ENCODE measurements at regions not wholly inside any gene's neighbourhood (a gene's known extent, or its start where the extent isn't known, plus 50 kb on each side); places are given as distances from the start of the nearest gene placed in this dataset.
A peak's percentile ranks its signal among the peaks of the same experiment; 100 is the strongest.

DNA sequence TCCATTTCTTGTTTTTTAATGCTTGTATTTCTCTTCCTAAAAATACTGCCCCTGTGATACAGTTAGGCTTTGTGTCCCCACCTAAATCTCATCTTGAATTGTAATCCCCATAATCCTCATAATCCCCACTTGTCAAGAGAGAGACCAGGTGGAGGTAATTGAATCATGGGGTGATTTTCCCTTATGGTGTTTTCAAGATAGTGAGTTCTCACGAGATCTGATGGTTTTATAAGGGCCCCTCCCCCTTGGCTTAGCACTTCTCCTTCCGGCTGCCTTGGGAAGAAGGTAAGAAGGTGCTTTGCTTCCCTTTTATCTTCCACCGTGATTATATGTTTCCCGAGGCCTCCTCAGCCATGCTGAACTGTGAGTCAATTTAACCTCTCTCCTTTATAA is 227.4 kb downstream of the MAN2A1 start:
- H3K4me3 Mint-ChIP-seq, result no peak overlapping the region
- H3K27me3 Mint-ChIP-seq, result no peaks in the 10 kb centered on the region
- no peak overlapping the region for H3K27ac Mint-ChIP-seq
- peaks cover 0 to 16% (median 2%) of the 10 kb centered on the region in 7 donors for H3K9me3 Mint-ChIP-seq
- no peaks in the 10 kb centered on the region for H3K36me3 Mint-ChIP-seq
- ATAC-seq (ENCODE audit: low read depth in 2 of 2), result no peak
- H3K4me1 Mint-ChIP-seq, result no peaks in the 10 kb centered on the region
- no peak for DNase-seq

DNA sequence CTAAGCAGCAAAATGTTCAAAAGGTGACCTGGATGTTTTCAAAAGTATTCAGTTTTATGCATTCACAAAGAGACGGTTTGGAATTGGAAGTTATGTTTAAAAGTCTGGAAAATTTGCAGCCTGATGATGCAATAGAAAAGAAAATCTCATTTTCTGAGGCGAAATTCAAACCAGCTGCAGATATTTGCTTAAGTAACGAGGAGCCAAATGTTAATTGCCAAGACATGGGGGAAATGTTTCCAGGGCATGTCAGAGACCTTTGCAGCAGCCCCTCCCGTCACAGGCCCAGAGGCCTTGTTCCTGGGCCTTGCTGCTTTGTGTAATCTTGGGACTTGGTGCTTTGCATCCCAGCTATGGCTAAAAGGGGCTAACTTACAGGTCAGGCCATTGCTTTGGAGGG is 228.2 kb downstream of the MAN2A1 start:
- Mint-ChIP-seq H3K4me1 (no peaks in the 10 kb centered on the region), H3K4me3 (no peak overlapping the region), H3K27ac (no peak overlapping the region), H3K27me3 (no peaks in the 10 kb centered on the region), H3K9me3 (peaks cover 0 to 16% (median 2%) of the 10 kb centered on the region in 7 donors), H3K36me3 (no peaks in the 10 kb centered on the region)
- DNase-seq (no peak), ATAC-seq (ENCODE audit: low read depth in 2 of 2) (no peak)

DNA sequence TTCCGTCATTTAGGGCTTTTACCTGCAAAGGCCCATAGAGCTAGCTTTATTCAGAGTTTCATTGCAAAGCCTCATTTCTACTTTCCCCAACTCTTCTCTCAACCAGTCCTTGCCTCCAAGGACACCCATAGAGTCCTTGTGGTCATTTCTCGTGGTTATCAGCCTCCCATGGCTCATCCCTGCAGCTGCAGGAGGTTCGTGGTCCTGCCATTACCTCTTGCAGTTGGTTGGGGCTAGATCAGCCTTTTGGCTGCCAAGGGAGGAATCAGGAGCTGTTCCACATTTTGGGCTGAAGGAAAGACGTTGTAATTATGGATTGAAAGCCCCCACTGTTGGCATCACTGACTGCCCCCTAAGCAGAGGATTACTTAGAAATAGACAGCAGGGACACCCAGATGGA is 231.0 kb downstream of the MAN2A1 start:
- Mint-ChIP-seq H3K27me3 (peaks cover 0 to 6% (median 0%) of the 10 kb centered on the region in 3 donors), H3K4me3 (no peak overlapping the region), H3K4me1 (no peaks in the 10 kb centered on the region), H3K27ac (no peak overlapping the region), H3K36me3 (no peaks in the 10 kb centered on the region), H3K9me3 (peaks cover 0 to 16% (median 2%) of the 10 kb centered on the region in 7 donors)
- ATAC-seq (ENCODE audit: low read depth in 2 of 2), result no peak
- no peak for DNase-seq

DNA sequence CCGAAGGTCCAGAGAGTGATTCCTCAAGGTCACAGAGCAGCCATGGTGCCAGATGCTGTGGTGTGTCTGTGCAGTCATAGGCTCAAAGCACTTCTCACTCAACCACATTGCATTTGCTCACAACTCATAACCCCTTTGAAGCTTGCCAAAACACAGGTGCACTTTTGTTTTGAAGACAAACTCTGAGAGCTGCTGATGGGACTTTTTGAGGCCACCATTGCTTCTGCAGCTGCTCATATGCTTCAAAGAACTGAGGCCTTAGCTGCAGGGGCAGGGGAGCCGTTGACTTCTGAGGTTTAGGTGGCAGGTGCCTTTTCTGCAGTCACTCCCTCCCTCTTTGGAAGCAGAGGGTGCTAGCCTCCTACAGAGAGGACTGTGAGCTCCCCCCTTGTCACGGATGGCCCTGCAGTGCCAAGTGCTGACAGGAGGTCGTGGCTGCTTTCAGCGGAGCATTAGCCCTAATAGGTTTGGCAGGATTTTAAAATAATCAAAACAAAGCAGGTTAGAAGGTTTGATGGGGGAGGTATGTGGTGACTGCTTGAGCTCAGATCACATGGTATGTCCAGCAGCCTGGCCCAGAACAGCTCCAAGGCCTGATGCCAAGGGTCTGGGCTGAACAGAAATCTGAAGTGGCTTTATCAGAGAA is 232.1 kb downstream of the MAN2A1 start:
- H3K4me3 Mint-ChIP-seq, result peak overlapping the region in 1 of 8 donors; percentile 55
- no peak for DNase-seq
- no peak overlapping the region for H3K27ac Mint-ChIP-seq
- H3K27me3 Mint-ChIP-seq, result peaks cover 0 to 6% (median 0%) of the 10 kb centered on the region in 3 donors
- H3K4me1 Mint-ChIP-seq, result no peaks in the 10 kb centered on the region
- no peaks in the 10 kb centered on the region for H3K36me3 Mint-ChIP-seq
- H3K9me3 Mint-ChIP-seq, result peaks cover 0 to 16% (median 2%) of the 10 kb centered on the region in 7 donors
- ATAC-seq (ENCODE audit: low read depth in 2 of 2), result peak in 1 of 2 donors; percentile 23

DNA sequence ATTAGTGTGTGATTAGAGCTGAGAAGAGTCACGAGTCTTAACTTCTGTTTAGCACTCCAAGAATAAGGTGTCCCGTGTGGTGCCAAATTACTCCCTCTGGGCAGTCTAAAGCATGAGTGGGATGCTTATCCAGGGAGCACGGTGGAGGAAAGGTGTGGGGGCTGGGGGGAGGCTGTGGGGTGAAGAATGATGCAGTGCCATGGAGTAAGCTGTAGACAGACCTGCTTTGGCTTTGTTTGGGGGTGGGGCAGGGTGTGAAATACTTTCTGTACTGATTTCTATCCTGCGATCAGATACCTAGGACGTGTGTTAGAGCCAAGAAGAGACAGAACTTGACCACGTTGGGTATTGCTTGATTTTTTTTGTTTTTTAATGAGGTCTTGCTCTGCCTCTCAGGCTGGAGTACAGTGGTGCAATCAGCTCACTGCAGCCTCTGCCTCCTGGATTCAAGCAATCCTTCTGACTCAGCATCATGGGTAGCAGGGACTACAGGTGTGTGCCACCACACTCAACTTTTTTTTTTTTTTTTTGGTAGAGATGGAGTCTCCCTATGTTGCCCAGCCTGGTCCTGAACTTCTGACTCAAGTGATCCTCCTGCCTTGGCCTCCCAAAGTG is 232.8 kb downstream of the MAN2A1 start:
- DNase-seq, result no peak
- Mint-ChIP-seq H3K9me3 (peaks cover 0 to 15% (median 2%) of the 10 kb centered on the region in 7 donors), H3K4me3 (peak overlapping the region in 1 of 8 donors; percentile 55), H3K4me1 (no peaks in the 10 kb centered on the region), H3K27me3 (peaks cover 0 to 6% (median 0%) of the 10 kb centered on the region in 3 donors), H3K27ac (peak overlapping the region in 1 of 6 donors; percentile 23), H3K36me3 (no peaks in the 10 kb centered on the region)
- no peak for ATAC-seq (ENCODE audit: low read depth in 2 of 2)

DNA sequence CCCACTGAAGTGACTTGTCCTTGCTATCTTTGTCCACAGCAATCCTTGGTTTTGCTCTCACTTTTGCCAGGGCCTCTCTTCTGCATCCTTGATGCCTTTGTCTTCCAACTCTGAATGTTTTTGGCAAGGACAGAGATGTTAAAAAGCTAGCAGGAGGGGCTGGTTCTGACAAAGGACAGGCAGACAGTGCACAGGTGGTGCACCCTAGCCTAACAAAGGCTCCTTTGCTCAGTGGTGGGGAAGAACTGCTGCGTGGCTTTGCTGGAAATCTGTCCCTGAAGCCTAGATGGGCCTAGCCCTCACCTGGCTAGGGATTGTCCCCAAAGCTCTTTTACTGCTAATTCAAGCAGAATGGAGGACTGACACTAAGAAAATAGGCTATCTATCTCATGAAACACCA is 233.5 kb downstream of the MAN2A1 start:
- no peaks in the 10 kb centered on the region for H3K36me3 Mint-ChIP-seq
- no peak overlapping the region for H3K27ac Mint-ChIP-seq
- ATAC-seq (ENCODE audit: low read depth in 2 of 2), result no peak
- H3K4me3 Mint-ChIP-seq, result no peak overlapping the region
- no peak for DNase-seq
- peaks cover 0 to 6% (median 0%) of the 10 kb centered on the region in 3 donors for H3K27me3 Mint-ChIP-seq
- no peaks in the 10 kb centered on the region for H3K4me1 Mint-ChIP-seq
- H3K9me3 Mint-ChIP-seq, result peaks cover 0 to 8% (median 0%) of the 10 kb centered on the region in 7 donors

DNA sequence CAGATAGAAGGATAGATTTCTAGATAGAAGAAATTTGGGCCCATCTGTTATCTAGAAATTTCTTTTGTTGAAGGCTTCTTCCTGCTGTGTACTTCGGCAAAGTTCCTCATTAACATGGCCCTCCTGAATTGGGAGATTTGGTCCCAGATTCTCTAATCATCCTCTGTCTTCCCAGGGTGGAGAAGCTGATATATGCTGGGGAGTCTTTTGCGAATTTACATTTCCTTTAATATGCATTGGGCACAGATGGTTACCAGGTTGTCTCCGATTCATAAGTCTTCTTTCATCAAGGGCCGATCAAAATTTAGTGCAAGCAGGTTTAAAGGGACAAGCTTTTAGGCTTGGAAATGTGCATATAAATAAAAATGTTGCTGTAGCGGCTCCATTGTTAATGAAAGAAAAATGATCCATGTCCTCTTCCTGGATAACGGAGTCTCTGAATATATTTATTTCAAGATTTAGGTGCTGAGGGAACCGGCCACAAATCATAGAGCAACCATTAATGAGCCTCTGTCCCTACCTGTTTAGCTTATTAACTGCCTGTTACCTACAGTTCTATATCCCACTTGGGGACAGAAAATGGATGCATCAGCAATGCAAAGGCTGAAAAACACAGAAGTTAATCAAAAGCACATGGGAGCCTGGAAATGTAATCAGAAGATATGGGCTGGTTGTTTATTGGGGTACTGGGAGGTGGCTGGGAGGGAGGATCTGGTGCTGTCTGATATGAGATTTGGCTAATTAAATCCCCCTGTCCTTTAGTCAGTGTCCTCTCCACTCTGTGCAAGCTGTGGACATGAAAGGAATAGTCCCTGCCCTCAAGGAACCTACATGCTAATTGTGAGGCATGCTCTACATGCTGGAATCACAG is 234.7 kb downstream of the MAN2A1 start:
- Mint-ChIP-seq H3K4me3 (no peak overlapping the region), H3K36me3 (no peaks in the 10 kb centered on the region), H3K4me1 (no peaks in the 10 kb centered on the region), H3K27me3 (peaks cover 0 to 6% (median 0%) of the 10 kb centered on the region in 3 donors), H3K27ac (no peak overlapping the region), H3K9me3 (peaks cover 0 to 2% (median 0%) of the 10 kb centered on the region in 7 donors)
- ATAC-seq (ENCODE audit: low read depth in 2 of 2), result no peak
- no peak for DNase-seq

DNA sequence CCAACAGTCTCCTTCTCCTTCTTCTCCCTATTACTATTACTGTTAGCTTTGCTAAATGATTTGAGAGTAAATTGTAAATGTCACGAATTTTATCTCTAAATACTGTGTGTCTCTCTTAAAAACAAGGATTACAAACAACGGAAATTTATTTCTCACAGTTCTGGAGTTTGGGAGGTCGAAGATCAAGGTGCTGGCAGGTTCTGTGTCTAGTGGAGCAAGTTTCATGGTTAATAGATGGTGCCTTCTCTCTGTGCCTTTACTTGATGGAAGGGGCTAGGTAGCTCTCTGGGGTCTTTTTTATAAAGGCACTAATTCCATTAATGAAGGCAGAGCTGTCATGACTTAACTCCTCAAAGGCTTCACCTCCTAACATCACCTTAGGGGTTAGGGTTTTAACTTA is 237.9 kb downstream of the MAN2A1 start:
- Mint-ChIP-seq H3K36me3 (no peaks in the 10 kb centered on the region), H3K4me3 (no peak overlapping the region), H3K4me1 (peaks cover 0 to 6% (median 0%) of the 10 kb centered on the region in 3 donors), H3K9me3 (no peaks in the 10 kb centered on the region), H3K27me3 (peaks cover 0 to 14% (median 11%) of the 10 kb centered on the region in 3 donors), H3K27ac (no peak overlapping the region)
- ATAC-seq (ENCODE audit: low read depth in 2 of 2) (no peak), DNase-seq (no peak)

DNA sequence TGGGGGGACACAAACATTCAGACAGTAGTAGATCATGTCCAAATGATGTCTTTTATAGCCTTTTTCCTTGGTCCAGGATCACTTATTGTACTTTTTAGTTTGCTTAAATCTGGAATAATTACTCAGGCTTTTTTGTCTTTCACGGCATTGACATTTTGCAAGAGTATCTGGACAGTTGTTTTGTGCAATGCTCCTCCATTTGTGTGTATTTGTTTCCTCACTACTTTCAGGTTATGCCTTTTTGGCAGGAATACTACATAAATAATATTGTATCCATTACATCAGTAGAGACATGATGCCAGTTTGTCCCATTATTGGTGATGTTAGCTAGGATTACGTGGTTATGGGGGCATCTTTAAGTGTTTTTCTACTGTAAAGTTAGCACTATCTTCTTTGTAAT is 238.3 kb downstream of the MAN2A1 start:
- no peak for ATAC-seq (ENCODE audit: low read depth in 2 of 2)
- H3K27me3 Mint-ChIP-seq, result peaks cover 0 to 15% (median 14%) of the 10 kb centered on the region in 3 donors
- no peaks in the 10 kb centered on the region for H3K9me3 Mint-ChIP-seq
- DNase-seq, result no peak
- no peak overlapping the region for H3K27ac Mint-ChIP-seq
- H3K4me3 Mint-ChIP-seq, result no peak overlapping the region
- H3K36me3 Mint-ChIP-seq, result no peaks in the 10 kb centered on the region
- peaks cover 0 to 6% (median 0%) of the 10 kb centered on the region in 3 donors for H3K4me1 Mint-ChIP-seq

DNA sequence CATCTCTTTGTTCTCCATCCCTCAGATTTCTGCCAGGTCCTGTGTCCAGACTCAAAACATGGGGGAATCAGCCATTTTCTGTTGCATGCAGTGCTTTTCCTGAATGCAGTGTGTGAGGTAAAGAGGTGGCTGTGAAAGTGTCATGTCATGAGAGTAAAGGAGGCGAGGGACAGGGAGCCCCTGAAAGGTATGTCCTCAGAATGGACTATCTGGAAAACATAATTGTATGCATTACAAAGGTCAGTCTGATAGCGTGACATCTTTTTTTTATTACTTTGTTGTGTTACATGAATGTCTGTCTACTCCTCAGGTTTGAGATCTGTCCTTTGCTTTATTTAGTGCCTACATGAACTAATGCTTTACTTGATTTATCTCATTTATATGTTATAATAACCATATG is 239.1 kb downstream of the MAN2A1 start:
- Mint-ChIP-seq H3K4me1 (peaks cover 0 to 6% (median 0%) of the 10 kb centered on the region in 3 donors), H3K36me3 (no peaks in the 10 kb centered on the region), H3K27me3 (peaks cover 0 to 19% (median 14%) of the 10 kb centered on the region in 3 donors), H3K9me3 (no peaks in the 10 kb centered on the region), H3K4me3 (no peak overlapping the region), H3K27ac (no peak overlapping the region)
- ATAC-seq (ENCODE audit: low read depth in 2 of 2) (no peak), DNase-seq (no peak)

DNA sequence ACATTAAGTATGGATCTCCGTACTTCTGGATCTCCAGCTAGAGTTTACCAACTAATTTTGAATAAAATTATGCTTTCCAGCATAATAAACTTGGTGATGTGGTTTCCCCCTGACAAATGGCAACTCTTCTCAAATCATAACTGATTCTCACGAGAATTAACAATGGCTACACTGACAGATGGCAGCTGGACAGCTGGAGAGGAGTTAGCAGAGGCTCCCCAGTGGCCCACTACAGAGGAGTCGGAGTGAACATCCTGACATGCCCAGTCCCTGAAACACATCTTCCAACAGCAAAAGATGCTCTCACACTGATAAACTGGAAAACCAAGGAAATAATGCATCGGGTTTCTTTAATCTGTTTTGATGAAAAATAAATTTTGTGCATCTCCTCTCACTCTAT is 239.6 kb downstream of the MAN2A1 start:
- no peak for DNase-seq
- no peak for ATAC-seq (ENCODE audit: low read depth in 2 of 2)
- Mint-ChIP-seq H3K4me1 (peaks cover 0 to 6% (median 0%) of the 10 kb centered on the region in 3 donors), H3K36me3 (no peaks in the 10 kb centered on the region), H3K27ac (peak overlapping the region in 1 of 6 donors; percentile 3), H3K9me3 (no peaks in the 10 kb centered on the region), H3K4me3 (no peak overlapping the region), H3K27me3 (peaks cover 0 to 19% (median 14%) of the 10 kb centered on the region in 3 donors)

DNA sequence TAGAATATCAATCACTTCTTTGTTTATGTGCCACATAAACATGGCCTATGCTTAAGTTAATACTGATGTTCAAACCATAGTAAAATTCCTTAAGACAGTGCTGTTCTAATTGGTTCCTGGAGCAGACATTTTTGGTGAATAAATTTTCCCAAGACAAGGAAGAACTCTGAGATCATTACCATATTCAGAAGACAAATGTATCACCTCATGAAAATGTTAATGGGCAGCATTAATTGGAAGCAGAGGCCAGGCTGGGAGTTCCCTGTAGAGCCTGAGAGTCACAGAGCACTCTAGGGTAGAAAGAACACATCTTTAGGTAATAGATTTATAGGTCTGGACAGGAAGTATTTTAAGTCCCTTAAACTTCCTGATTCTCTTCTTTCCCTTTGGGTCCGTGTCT is 240.2 kb downstream of the MAN2A1 start:
- ATAC-seq (ENCODE audit: low read depth in 2 of 2) (no peak), DNase-seq (no peak)
- H3K36me3 Mint-ChIP-seq, result no peaks in the 10 kb centered on the region
- peaks cover 0 to 19% (median 14%) of the 10 kb centered on the region in 3 donors for H3K27me3 Mint-ChIP-seq
- H3K27ac Mint-ChIP-seq, result no peak overlapping the region
- H3K9me3 Mint-ChIP-seq, result no peaks in the 10 kb centered on the region
- peak overlapping the region in 1 of 8 donors; percentile 14 for H3K4me3 Mint-ChIP-seq
- peaks cover 0 to 6% (median 0%) of the 10 kb centered on the region in 3 donors for H3K4me1 Mint-ChIP-seq

DNA sequence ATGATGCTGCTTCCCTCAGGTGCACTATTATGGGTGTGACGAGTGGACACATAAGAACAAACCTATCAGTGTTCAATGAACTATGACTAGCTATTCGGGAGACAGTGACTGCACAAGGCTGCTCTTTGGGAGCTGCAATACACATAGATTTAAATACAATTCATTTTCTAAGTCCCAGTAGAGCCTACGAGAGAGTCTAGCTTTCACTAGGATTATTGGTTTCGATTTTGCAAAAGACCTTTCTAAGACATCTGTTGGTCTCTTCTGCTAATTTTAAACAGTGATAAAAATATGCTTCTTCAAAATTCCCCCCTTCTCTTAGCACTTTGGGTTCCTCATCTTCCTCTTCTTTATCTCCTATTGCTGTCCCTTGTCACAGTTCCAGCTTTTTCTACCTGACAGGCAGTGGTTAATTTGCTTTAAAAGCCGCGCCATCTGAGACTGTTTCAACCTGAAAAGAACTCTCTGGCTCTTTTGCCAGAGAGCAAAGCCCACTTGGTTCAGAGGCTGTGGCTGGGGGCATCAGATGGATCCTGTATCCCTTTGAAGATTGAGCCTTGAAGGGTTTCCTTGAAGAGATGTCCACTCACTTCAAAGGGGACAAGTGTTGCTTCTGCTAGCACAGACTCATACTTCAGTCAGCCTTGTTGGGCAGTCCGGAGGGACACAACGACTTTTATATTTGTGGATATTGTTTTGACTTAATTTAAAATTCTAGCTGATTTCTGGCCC is 241.5 kb downstream of the MAN2A1 start:
- Mint-ChIP-seq H3K9me3 (no peaks in the 10 kb centered on the region), H3K27ac (no peak overlapping the region), H3K4me3 (peak overlapping the region in 1 of 8 donors; percentile 57), H3K36me3 (no peaks in the 10 kb centered on the region), H3K4me1 (peaks cover 0 to 6% (median 0%) of the 10 kb centered on the region in 3 donors), H3K27me3 (peaks cover 0 to 25% (median 9%) of the 10 kb centered on the region in 3 donors)
- no peak for ATAC-seq (ENCODE audit: low read depth in 2 of 2)
- no peak for DNase-seq
